ENCODE measurements at regions not wholly inside any gene's neighbourhood (a gene's known extent, or its start where the extent isn't known, plus 50 kb on each side); places are given as distances from the start of the nearest gene placed in this dataset.

DNA sequence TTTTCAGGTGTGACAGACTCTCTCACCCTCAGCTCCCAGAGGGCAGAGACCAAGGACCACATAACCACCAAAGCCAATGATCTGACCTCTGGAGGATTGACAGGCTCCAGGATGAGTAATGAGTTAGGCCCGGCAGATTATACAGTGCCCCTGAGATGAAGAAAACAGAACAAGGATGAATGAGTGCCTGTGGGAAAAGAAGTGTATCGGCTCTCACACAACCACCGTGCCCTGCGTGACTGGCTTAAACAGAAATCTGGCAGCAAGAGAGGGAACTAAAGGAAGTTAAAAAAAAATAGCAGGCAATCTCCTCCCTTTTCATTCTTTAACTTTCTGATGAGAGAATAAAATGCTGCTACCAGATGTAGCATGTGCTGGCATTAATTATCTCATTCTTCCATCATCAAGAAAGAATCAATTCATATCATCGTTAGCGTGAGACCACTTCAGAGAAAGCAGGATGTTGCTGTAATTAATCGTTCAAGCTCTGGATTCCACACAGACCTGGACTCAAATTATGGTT is 227.5 kb upstream of the COL8A1 start:
- TF ChIP-seq PATZ1 (CRISPR knock-in tag; IDR thresholded peaks at IDR 0.05; ENCODE audit: borderline replicate concordance) (no peak), POU6F1 (CRISPR knock-in tag; IDR thresholded peaks at IDR 0.05; ENCODE audit: borderline replicate concordance, low read depth) (no peak), TOX (CRISPR knock-in tag; IDR thresholded peaks at IDR 0.05; ENCODE audit: borderline replicate concordance) (no peak), ZNF8 (CRISPR knock-in tag; IDR thresholded peaks at IDR 0.05) (no peak), OSR1 (CRISPR knock-in tag; IDR thresholded peaks at IDR 0.05) (no peak), ZC3H10 (CRISPR knock-in tag; IDR thresholded peaks at IDR 0.05) (no peak), CSDC2 (CRISPR knock-in tag; IDR thresholded peaks at IDR 0.05) (no peak), ISL1 (CRISPR knock-in tag; IDR thresholded peaks at IDR 0.05) (no peak), ZNF70 (CRISPR knock-in tag; IDR thresholded peaks at IDR 0.05) (no peak)
- ATAC-seq: peak; percentile 61

DNA sequence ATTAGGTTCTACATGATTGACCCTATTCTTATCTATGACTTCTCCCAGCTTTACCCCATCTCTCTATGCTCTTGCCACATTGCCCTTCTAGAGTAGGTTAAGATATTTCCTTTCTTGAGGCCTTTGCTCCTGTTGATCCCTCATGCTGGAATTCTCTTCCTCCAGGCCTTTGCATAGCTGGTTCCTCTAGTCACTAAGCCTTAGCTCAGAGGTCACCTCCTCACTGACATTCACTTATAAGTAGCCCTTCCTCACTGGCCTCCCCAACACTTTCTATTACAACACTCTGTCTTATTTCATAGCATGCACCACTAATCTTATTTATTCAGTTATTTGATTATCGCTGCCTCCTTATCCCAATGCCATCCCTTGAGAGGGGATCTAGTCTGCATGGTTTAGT is 228.4 kb upstream of the COL8A1 start:
- no peak for TF ChIP-seq ISL1 (CRISPR knock-in tag; IDR thresholded peaks at IDR 0.05)
- TF ChIP-seq ARNTL (CRISPR knock-in tag; IDR thresholded peaks at IDR 0.05; ENCODE audit: borderline replicate concordance, low read depth): no peak
- TF ChIP-seq ZNF8 (CRISPR knock-in tag; IDR thresholded peaks at IDR 0.05): no peak
- TF ChIP-seq ESRRG (CRISPR knock-in tag; IDR thresholded peaks at IDR 0.05): no peak
- no peak for TF ChIP-seq OSR1 (CRISPR knock-in tag; IDR thresholded peaks at IDR 0.05)
- no peak for TF ChIP-seq PATZ1 (CRISPR knock-in tag; IDR thresholded peaks at IDR 0.05; ENCODE audit: borderline replicate concordance)
- ATAC-seq: peak; percentile 8; the same call in 1 of the 3 replicates

GRCh38 chr3:99407257-99407656 is 231.1 kb upstream of the COL8A1 start:
- no peak for ATAC-seq
- TF ChIP-seq CSRNP3 (CRISPR knock-in tag; IDR thresholded peaks at IDR 0.05) (no peak), TOX (CRISPR knock-in tag; IDR thresholded peaks at IDR 0.05; ENCODE audit: borderline replicate concordance) (no peak), ZNF565 (CRISPR knock-in tag; conservative IDR thresholded peaks at IDR 0.05; ENCODE audit: low read depth) (no peak), GLIS3 (CRISPR knock-in tag; IDR thresholded peaks at IDR 0.05) (no peak), RARB (CRISPR knock-in tag; IDR thresholded peaks at IDR 0.05) (no peak), ZC3H10 (CRISPR knock-in tag; IDR thresholded peaks at IDR 0.05) (no peak), SNAI2 (CRISPR knock-in tag; IDR thresholded peaks at IDR 0.05) (no peak), PPARA (CRISPR knock-in tag; IDR thresholded peaks at IDR 0.05; ENCODE audit: borderline replicate concordance) (no peak), CSDC2 (CRISPR knock-in tag; IDR thresholded peaks at IDR 0.05) (no peak), BACH2 (CRISPR knock-in tag; IDR thresholded peaks at IDR 0.05; ENCODE audit: borderline replicate concordance) (no peak), ZNF70 (CRISPR knock-in tag; IDR thresholded peaks at IDR 0.05) (no peak), POU6F1 (CRISPR knock-in tag; IDR thresholded peaks at IDR 0.05; ENCODE audit: borderline replicate concordance, low read depth) (no peak), ZNF8 (CRISPR knock-in tag; IDR thresholded peaks at IDR 0.05) (no peak), PATZ1 (CRISPR knock-in tag; IDR thresholded peaks at IDR 0.05; ENCODE audit: borderline replicate concordance) (no peak), ISL1 (CRISPR knock-in tag; IDR thresholded peaks at IDR 0.05) (no peak), OSR1 (CRISPR knock-in tag; IDR thresholded peaks at IDR 0.05) (no peak)
- TF ChIP-seq, protein P1, sequence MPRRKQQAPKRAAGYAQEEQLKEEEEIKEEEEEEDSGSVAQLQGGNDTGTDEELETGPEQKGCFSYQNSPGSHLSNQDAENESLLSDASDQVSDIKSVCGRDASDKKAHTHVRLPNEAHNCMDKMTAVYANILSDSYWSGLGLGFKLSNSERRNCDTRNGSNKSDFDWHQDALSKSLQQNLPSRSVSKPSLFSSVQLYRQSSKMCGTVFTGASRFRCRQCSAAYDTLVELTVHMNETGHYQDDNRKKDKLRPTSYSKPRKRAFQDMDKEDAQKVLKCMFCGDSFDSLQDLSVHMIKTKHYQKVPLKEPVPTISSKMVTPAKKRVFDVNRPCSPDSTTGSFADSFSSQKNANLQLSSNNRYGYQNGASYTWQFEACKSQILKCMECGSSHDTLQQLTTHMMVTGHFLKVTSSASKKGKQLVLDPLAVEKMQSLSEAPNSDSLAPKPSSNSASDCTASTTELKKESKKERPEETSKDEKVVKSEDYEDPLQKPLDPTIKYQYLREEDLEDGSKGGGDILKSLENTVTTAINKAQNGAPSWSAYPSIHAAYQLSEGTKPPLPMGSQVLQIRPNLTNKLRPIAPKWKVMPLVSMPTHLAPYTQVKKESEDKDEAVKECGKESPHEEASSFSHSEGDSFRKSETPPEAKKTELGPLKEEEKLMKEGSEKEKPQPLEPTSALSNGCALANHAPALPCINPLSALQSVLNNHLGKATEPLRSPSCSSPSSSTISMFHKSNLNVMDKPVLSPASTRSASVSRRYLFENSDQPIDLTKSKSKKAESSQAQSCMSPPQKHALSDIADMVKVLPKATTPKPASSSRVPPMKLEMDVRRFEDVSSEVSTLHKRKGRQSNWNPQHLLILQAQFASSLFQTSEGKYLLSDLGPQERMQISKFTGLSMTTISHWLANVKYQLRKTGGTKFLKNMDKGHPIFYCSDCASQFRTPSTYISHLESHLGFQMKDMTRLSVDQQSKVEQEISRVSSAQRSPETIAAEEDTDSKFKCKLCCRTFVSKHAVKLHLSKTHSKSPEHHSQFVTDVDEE (CRISPR knock-in tag; IDR thresholded peaks at IDR 0.05): no peak

All from SK-N-SH treated with all-trans-retinoic acid at 6 μM for 48 hours (cell line).